Kidney (tissue), 13 donors: ENCODE measurements at regions not wholly inside any gene's neighbourhood (a gene's known extent, or its start where the extent isn't known, plus 50 kb on each side); places are given as distances from the start of the nearest gene placed in this dataset.

Experiments
- DNase-seq, 5 donors: peaks; one replicate each; pipeline ENCODE4 v3.0.0-alpha.2; 2013 to 2020
- FAIRE-seq: peaks from 2 replicates; lab custom pipeline; 2012; peaks lifted over from hg19 to GRCh38; lab: Jason Lieb, UNC
- H3K27ac ChIP-seq, 2 donors: one replicate each; pipeline ENCODE4 v1.7.0; 2013; ENCODE audit warnings: low read depth in 2 of 2, low read length in 2 of 2, inconsistent platforms in 1 of 2
- H3K27me3 ChIP-seq: one replicate; pipeline ENCODE4 v1.7.1; 2013; ENCODE audit warnings: low read length, inconsistent platforms; ENCODE audit not compliant: control insufficient read depth, insufficient read depth
- H3K36me3 ChIP-seq, 3 donors: one replicate each; pipeline versions ENCODE4 v1.7.0 to v1.7.1; 2013; ENCODE audit warnings: low read length in 3 of 3, control low read depth in 1 of 3, inconsistent platforms in 1 of 3; ENCODE audit not compliant: insufficient read depth in 3 of 3, control insufficient read depth in 2 of 3
- H3K4me1 ChIP-seq, 3 donors: one replicate each; pipeline versions ENCODE4 v1.7.0 to v1.7.1; 2013; ENCODE audit warnings: low read length in 3 of 3, inconsistent platforms in 1 of 3, low read depth in 1 of 3; ENCODE audit not compliant: control insufficient read depth in 2 of 3, insufficient read depth in 2 of 3
- H3K4me3 ChIP-seq, 3 donors: one replicate each; pipeline versions ENCODE4 v1.7.0 to v1.8.1; 2013; ENCODE audit warnings: low read length in 3 of 3, control low read depth in 1 of 3, inconsistent platforms in 1 of 3
- H3K9ac ChIP-seq, 3 donors: one replicate each; pipeline versions ENCODE4 v1.7.0 to v1.7.1; 2013; ENCODE audit warnings: low read length in 3 of 3, control low read depth in 1 of 3, inconsistent platforms in 1 of 3
- H3K9me3 ChIP-seq, 3 donors: one replicate each; pipeline versions ENCODE4 v1.7.0 to v1.7.1; 2013; ENCODE audit warnings: low read length in 3 of 3, control low read depth in 1 of 3, inconsistent platforms in 1 of 3; ENCODE audit not compliant: control insufficient read depth in 2 of 3, insufficient read depth in 1 of 3
- intact Hi-C: fragments of 100-400 bp; cut with DNase I; formaldehyde crosslinking; loops from one replicate; pipeline ENCODE4 v1.11.1; 2022
- TF ChIP-seq, protein P1 (sequence below): IDR thresholded peaks from 3 replicates; pipeline ENCODE4 v1.5.1; 2012; ENCODE audit warnings: mild to moderate bottlenecking, moderate library complexity, borderline replicate concordance; ENCODE audit not compliant: insufficient read depth; ENCODE audit errors: extremely low read depth
- donor health status: control.
- donor health status: control.
- donor health status: control.
- donor health status: control.
- donor health status: control.
- donor health status: DM: yes; HTN: yes; CAD: no.
- donor health status: Normal renal cell carcinoma (clear cell type).

DNA sequence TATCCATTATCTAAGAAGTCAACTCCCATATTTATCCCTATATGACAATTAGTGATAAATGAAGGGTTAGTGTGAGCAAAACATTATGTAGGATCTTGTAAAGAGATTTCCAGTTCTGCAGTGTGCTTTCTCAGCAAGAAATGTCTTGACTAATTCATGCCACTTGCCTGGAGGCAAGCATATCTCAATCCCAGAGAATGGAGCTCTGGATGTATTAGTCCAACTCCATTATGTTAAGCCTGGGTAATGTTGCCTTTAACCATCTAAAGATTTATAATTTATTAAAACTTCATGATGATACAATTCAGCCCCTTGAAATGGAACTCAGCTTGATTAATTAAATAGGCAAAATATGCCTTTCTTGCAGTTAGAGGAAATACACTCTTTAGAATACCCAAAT, 1079.9 kb upstream of the LRRTM3 start:
- Histone ChIP-seq H3K9ac (no peak overlapping the region), H3K4me3 (no peak overlapping the region), H3K27ac (no peak overlapping the region), H3K4me1 (no peaks in the 10 kb centered on the region), H3K9me3 (no peaks in the 10 kb centered on the region), H3K36me3 (no peaks in the 10 kb centered on the region), H3K27me3 (no peaks in the 10 kb centered on the region)
- TF ChIP-seq, protein P1, sequence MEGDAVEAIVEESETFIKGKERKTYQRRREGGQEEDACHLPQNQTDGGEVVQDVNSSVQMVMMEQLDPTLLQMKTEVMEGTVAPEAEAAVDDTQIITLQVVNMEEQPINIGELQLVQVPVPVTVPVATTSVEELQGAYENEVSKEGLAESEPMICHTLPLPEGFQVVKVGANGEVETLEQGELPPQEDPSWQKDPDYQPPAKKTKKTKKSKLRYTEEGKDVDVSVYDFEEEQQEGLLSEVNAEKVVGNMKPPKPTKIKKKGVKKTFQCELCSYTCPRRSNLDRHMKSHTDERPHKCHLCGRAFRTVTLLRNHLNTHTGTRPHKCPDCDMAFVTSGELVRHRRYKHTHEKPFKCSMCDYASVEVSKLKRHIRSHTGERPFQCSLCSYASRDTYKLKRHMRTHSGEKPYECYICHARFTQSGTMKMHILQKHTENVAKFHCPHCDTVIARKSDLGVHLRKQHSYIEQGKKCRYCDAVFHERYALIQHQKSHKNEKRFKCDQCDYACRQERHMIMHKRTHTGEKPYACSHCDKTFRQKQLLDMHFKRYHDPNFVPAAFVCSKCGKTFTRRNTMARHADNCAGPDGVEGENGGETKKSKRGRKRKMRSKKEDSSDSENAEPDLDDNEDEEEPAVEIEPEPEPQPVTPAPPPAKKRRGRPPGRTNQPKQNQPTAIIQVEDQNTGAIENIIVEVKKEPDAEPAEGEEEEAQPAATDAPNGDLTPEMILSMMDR, result no peak
- DNase-seq (no peak), FAIRE-seq (no peak)
- intact Hi-C loops, result no loop called here

DNA sequence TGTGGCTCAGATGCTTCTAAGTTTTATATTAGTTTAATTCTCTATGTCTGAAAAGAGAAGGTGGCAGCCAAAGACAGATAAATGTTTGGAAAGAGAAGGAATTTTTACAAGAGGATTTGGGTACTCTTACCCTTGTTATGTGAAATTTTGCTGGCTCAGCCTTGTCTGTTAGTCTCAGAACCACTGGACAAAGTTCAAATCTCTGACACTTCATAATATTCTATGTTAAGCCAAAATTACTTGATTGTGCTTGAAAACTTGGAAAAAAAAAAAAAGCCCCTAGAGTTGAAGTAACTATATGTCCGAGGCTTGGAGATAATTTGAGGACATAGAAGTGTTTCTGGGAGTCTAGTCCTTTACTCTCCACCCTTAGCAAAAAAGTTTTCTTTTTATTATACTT, 1079.3 kb upstream of the LRRTM3 start:
- Histone ChIP-seq H3K27ac (no peak overlapping the region), H3K4me1 (no peaks in the 10 kb centered on the region), H3K36me3 (no peaks in the 10 kb centered on the region), H3K4me3 (no peak overlapping the region), H3K9ac (no peak overlapping the region), H3K27me3 (no peaks in the 10 kb centered on the region), H3K9me3 (no peaks in the 10 kb centered on the region)
- intact Hi-C loops, result no loop called here
- FAIRE-seq (no peak), DNase-seq (no peak)
- TF ChIP-seq, protein P1, result no peak

DNA sequence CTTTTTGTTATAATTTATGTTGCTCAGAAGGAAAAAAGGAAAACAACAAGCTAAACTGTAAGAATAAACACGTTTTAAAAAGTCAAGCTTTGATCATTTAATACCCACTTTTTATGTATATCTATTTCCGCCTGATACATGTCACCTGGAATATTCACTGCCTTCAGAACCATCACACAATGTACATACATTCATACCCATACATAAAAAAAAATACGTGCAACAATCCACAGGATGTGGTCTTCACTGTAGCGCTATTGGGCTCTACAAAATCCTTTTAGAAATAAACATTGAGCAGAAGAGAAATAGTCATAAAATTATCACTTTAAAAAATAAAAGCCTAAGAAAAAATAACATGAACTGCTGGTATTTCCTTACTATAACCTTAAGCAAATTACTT, 1078.9 kb upstream of the LRRTM3 start:
- no peak for FAIRE-seq
- H3K4me1 ChIP-seq, result no peaks in the 10 kb centered on the region

More for the DNA sequence above, 1078.9 kb upstream of the LRRTM3 start:
- Histone ChIP-seq H3K27me3 (no peaks in the 10 kb centered on the region), H3K27ac (no peak overlapping the region), H3K36me3 (no peaks in the 10 kb centered on the region), H3K9ac (no peak overlapping the region), H3K4me3 (no peak overlapping the region), H3K9me3 (no peaks in the 10 kb centered on the region)
- no peak for DNase-seq
- TF ChIP-seq, protein P1, result no peak
- intact Hi-C loops, result no loop called here
